HL-60 (cell line): ENCODE measurements at regions not wholly inside any gene's neighbourhood (a gene's known extent, or its start where the extent isn't known, plus 50 kb on each side); places are given as distances from the start of the nearest gene placed in this dataset.

Experiments
- DNase-seq, 2 experiments: peaks; one replicate each; pipeline ENCODE4 v3.0.0-alpha.2; 2010 to 2020; ENCODE audit warnings: low read depth in 1 of 2, low spot score in 1 of 2
- H3K27ac ChIP-seq: fragments of 250-450 bp; sonication (Bioruptor Pico); replicated peaks from 2 replicates; pipeline ENCODE4 v1.5.1; 2020; ENCODE audit warnings: mild to moderate bottlenecking, moderate library complexity
- H3K27me3 ChIP-seq: fragments of 250-450 bp; sonication (Bioruptor Pico); 2 replicates; pipeline ENCODE4 v1.5.1; 2021; ENCODE audit warnings: mild to moderate bottlenecking, moderate library complexity; ENCODE audit not compliant: insufficient read depth, poor library complexity, severe bottlenecking
- H3K4me3 ChIP-seq: replicated peaks from 2 replicates; pipeline ENCODE4 v1.5.1; 2011; ENCODE audit warnings: mild to moderate bottlenecking, control low read depth, low read length; ENCODE audit not compliant: insufficient read depth
- CTCF ChIP-seq: IDR thresholded peaks from one replicate; pipeline ENCODE4 v1.5.1; 2011; ENCODE audit warnings: low read length, control low read depth, inconsistent platforms; ENCODE audit not compliant: insufficient read depth
- GABPA ChIP-seq: IDR thresholded peaks from 2 replicates; pipeline ENCODE4 v1.6.1; 2012; ENCODE audit warnings: low read depth
- POLR2AphosphoS5 ChIP-seq: IDR thresholded peaks from 2 replicates; pipeline ENCODE4 v1.6.1; 2012; ENCODE audit warnings: low read depth
- SPI1 ChIP-seq: IDR thresholded peaks from 2 replicates; pipeline ENCODE4 v1.6.1; 2012; ENCODE audit warnings: low read depth, mild to moderate bottlenecking, borderline replicate concordance
- TF ChIP-seq, protein P1 (sequence below): IDR thresholded peaks from 2 replicates; pipeline ENCODE4 v1.6.1; 2012; ENCODE audit warnings: low read depth; ENCODE audit not compliant: insufficient replicate concordance

GRCh38 chr14:42523666-42524065, 917.0 kb downstream of the LRFN5 start:
- DNase-seq, result no peak
- no peak overlapping the region for H3K4me3 ChIP-seq
- no peak for TF ChIP-seq CTCF
- no peak for TF ChIP-seq SPI1
- TF ChIP-seq POLR2AphosphoS5, result no peak
- TF ChIP-seq, protein P1, sequence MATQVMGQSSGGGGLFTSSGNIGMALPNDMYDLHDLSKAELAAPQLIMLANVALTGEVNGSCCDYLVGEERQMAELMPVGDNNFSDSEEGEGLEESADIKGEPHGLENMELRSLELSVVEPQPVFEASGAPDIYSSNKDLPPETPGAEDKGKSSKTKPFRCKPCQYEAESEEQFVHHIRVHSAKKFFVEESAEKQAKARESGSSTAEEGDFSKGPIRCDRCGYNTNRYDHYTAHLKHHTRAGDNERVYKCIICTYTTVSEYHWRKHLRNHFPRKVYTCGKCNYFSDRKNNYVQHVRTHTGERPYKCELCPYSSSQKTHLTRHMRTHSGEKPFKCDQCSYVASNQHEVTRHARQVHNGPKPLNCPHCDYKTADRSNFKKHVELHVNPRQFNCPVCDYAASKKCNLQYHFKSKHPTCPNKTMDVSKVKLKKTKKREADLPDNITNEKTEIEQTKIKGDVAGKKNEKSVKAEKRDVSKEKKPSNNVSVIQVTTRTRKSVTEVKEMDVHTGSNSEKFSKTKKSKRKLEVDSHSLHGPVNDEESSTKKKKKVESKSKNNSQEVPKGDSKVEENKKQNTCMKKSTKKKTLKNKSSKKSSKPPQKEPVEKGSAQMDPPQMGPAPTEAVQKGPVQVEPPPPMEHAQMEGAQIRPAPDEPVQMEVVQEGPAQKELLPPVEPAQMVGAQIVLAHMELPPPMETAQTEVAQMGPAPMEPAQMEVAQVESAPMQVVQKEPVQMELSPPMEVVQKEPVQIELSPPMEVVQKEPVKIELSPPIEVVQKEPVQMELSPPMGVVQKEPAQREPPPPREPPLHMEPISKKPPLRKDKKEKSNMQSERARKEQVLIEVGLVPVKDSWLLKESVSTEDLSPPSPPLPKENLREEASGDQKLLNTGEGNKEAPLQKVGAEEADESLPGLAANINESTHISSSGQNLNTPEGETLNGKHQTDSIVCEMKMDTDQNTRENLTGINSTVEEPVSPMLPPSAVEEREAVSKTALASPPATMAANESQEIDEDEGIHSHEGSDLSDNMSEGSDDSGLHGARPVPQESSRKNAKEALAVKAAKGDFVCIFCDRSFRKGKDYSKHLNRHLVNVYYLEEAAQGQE, result no peak
- no peak for TF ChIP-seq GABPA
- H3K27ac ChIP-seq, result no peak overlapping the region
- no peaks in the 10 kb centered on the region for H3K27me3 ChIP-seq

- H3K4me3 ChIP-seq, result no peak overlapping the region
- no peak overlapping the region for H3K27ac ChIP-seq
- TF ChIP-seq CTCF, result no peak
- TF ChIP-seq, protein P1, result no peak
- no peak for TF ChIP-seq GABPA
- TF ChIP-seq POLR2AphosphoS5, result no peak
- TF ChIP-seq SPI1, result no peak; the same call in 1 of the 2 replicates
- H3K27me3 ChIP-seq, result no peaks in the 10 kb centered on the region
- DNase-seq, result no peak
Observed at GRCh38 chr14:42517806-42518500, 911.3 kb downstream of the LRFN5 start.

GRCh38 chr14:42513837-42514236, 907.2 kb downstream of the LRFN5 start:
- no peaks in the 10 kb centered on the region for H3K27me3 ChIP-seq
- no peak overlapping the region for H3K27ac ChIP-seq
- H3K4me3 ChIP-seq, result no peak overlapping the region
- DNase-seq, result no peak
- no peak for TF ChIP-seq CTCF
- TF ChIP-seq, protein P1, result no peak
- TF ChIP-seq POLR2AphosphoS5, result no peak
- TF ChIP-seq GABPA, result no peak
- no peak for TF ChIP-seq SPI1
